A549 (cell line): ENCODE measurements at regions not wholly inside any gene's neighbourhood (a gene's known extent, or its start where the extent isn't known, plus 50 kb on each side); places are given as distances from the start of the nearest gene placed in this dataset.

Experiments
- ATAC-seq, 2 experiments: fragments of 200-7000 bp in 1 of 2; fragments of >200 bp in 1 of 2; cut with Nextera tagmentation in 1 of 2; cut with Tn5 transposase in 1 of 2; 3 replicates each; pipeline versions ENCODE4 v1.8.0 to v1.9.1; 2018 to 2020; ENCODE audit warnings: mild to moderate bottlenecking in 1 of 2, moderate library complexity in 1 of 2
- CTCF ChIA-PET: fragments of 300-600 bp; sonication (Branson Sonifier 250); formaldehyde crosslinking; extraction: SDS; loops from one replicate; lab custom pipeline; 2021; ENCODE audit warnings: antibody characterized with exemption, inconsistent platforms; lab: Yijun Ruan, JAX
- POLR2A ChIA-PET: fragments of 350-600 bp; formaldehyde crosslinking; extraction: SDS; loops from one replicate; lab custom pipeline; 2021; ENCODE audit warnings: antibody characterized with exemption, inconsistent platforms; lab: Yijun Ruan, JAX
- DNase-seq, 2 experiments: peaks; one replicate each; pipeline versions ENCODE4 v3.0.0 to v3.0.0-alpha.2; 2011 to 2016; ENCODE audit warnings: low read depth in 1 of 2, low spot score in 1 of 2
- FAIRE-seq: peaks from 2 replicates; lab custom pipeline; 2011; peaks lifted over from hg19 to GRCh38; lab: Jason Lieb, UNC
- H3K27ac ChIP-seq, 2 experiments: fragments of >200 bp; sonication (Bioruptor Twin); formaldehyde crosslinking; 3 replicates each; pipeline ENCODE4 v1.5.1; 2016 to 2017
- H3K4me1 ChIP-seq: fragments of >200 bp; sonication (Bioruptor Twin); formaldehyde crosslinking; 3 replicates; pipeline ENCODE4 v1.6.1; 2016
- H3K4me2 ChIP-seq: fragments of >200 bp; sonication (Bioruptor Twin); formaldehyde crosslinking; 3 replicates; pipeline ENCODE4 v1.6.1; 2016
- H3K4me3 ChIP-seq: fragments of >200 bp; sonication (Bioruptor Twin); formaldehyde crosslinking; 3 replicates; pipeline ENCODE4 v1.5.1; 2016
- H3K9me3 ChIP-seq: fragments of >200 bp; sonication (Bioruptor Twin); formaldehyde crosslinking; 3 replicates; pipeline ENCODE4 v1.6.1; 2016
- BCL3 ChIP-seq: fragments of >200 bp; sonication (Bioruptor Twin); formaldehyde crosslinking; IDR thresholded peaks from 3 replicates; pipeline ENCODE4 v1.6.1; 2016
- CBX2 ChIP-seq: fragments of 200-600 bp; sonication (generic); IDR thresholded peaks from 2 replicates; pipeline ENCODE4 v1.6.1; 2016; ENCODE audit warnings: low read depth, mild to moderate bottlenecking, borderline replicate concordance
- CEBPB ChIP-seq, 2 experiments: fragments of >200 bp in 1 of 2; sonication (Bioruptor Twin) in 1 of 2; formaldehyde crosslinking in 1 of 2; IDR thresholded peaks; 2 replicates each; pipeline ENCODE4 v1.6.1; 2012 to 2016
- CHD2 ChIP-seq: fragments of 150-350 bp; IDR thresholded peaks from 2 replicates; pipeline ENCODE4 v1.6.1; 2014; ENCODE audit warnings: low read length; ENCODE audit not compliant: partially characterized antibody
- CTCF ChIP-seq: fragments of >200 bp; sonication (Bioruptor Twin); formaldehyde crosslinking; IDR thresholded peaks from 3 replicates; pipeline ENCODE4 v1.5.1; 2016
- E2F6 ChIP-seq: IDR thresholded peaks from 2 replicates; pipeline ENCODE4 v1.6.1; 2012; ENCODE audit warnings: low read depth, borderline replicate concordance
- EHMT2 ChIP-seq: fragments of 200-600 bp; sonication (generic); IDR thresholded peaks from 2 replicates; pipeline ENCODE4 v1.6.1; 2016; ENCODE audit warnings: antibody characterized with exemption, low read depth, mild to moderate bottlenecking, moderate library complexity
- ESRRA ChIP-seq: fragments of 150-350 bp; IDR thresholded peaks from 2 replicates; pipeline ENCODE4 v1.6.1; 2014; ENCODE audit warnings: mild to moderate bottlenecking, low read length, borderline replicate concordance
- FOSB ChIP-seq: fragments of 250-450 bp; sonication (Bioruptor Pico); IDR thresholded peaks from 2 replicates; pipeline ENCODE4 v1.5.0; 2020; ENCODE audit warnings: mild to moderate bottlenecking, moderate library complexity
- GATA3 ChIP-seq: IDR thresholded peaks from 2 replicates; pipeline ENCODE4 v1.6.1; 2012; ENCODE audit warnings: borderline replicate concordance
- HDAC2 ChIP-seq: fragments of 200-600 bp; sonication (generic); IDR thresholded peaks from 2 replicates; pipeline ENCODE4 v1.6.1; 2016
- HES2 ChIP-seq: fragments of >200 bp; sonication (Bioruptor Twin); formaldehyde crosslinking; IDR thresholded peaks from 2 replicates; pipeline ENCODE4 v1.6.1; 2016
- HEYL ChIP-seq: fragments of 250-450 bp; sonication (Bioruptor Pico); IDR thresholded peaks from 2 replicates; pipeline ENCODE4 v1.8.0; 2021; ENCODE audit warnings: mild to moderate bottlenecking, moderate library complexity
- HMGXB4 ChIP-seq: fragments of 250-450 bp; sonication (Bioruptor Pico); IDR thresholded peaks from 2 replicates; pipeline ENCODE4 v1.5.0; 2021; ENCODE audit warnings: mild to moderate bottlenecking, moderate library complexity, borderline replicate concordance
- HOXA7 ChIP-seq: fragments of 250-450 bp; sonication (Bioruptor Pico); IDR thresholded peaks from 2 replicates; pipeline ENCODE4 v1.5.0; 2020; ENCODE audit warnings: mild to moderate bottlenecking, moderate library complexity
- HOXB13 ChIP-seq: fragments of 250-450 bp; sonication (Bioruptor Pico); IDR thresholded peaks from 2 replicates; pipeline ENCODE4 v1.5.0; 2020; ENCODE audit warnings: low read depth, mild to moderate bottlenecking, moderate library complexity
- HOXB5 ChIP-seq: fragments of 250-450 bp; sonication (Bioruptor Pico); IDR thresholded peaks from 2 replicates; pipeline ENCODE4 v1.5.0; 2020; ENCODE audit warnings: mild to moderate bottlenecking, moderate library complexity
- JUNB ChIP-seq: fragments of >200 bp; sonication (Bioruptor Twin); formaldehyde crosslinking; IDR thresholded peaks from 2 replicates; pipeline ENCODE4 v1.6.1; 2016
- KDM1A ChIP-seq: fragments of 200-600 bp; sonication (generic); IDR thresholded peaks from 2 replicates; pipeline ENCODE4 v1.6.1; 2016; ENCODE audit warnings: low read depth, mild to moderate bottlenecking
- MAFK ChIP-seq: fragments of 450-650 bp; IDR thresholded peaks from 2 replicates; pipeline ENCODE4 v1.6.1; 2014; ENCODE audit not compliant: partially characterized antibody
- NFE2L2 ChIP-seq: fragments of 150-350 bp; conservative IDR thresholded peaks from 2 replicates; pipeline ENCODE4 v1.6.1; 2014; ENCODE audit warnings: low read length
- NPAS2 ChIP-seq: fragments of 250-450 bp; sonication (Bioruptor Pico); IDR thresholded peaks from 2 replicates; pipeline ENCODE4 v1.8.0; 2022; ENCODE audit warnings: mild to moderate bottlenecking, moderate library complexity, borderline replicate concordance
- PHF8 ChIP-seq: fragments of 200-600 bp; sonication (generic); IDR thresholded peaks from 2 replicates; pipeline ENCODE4 v1.6.1; 2016; ENCODE audit warnings: low read depth, mild to moderate bottlenecking, antibody characterized with exemption, moderate library complexity, borderline replicate concordance
- POLR2A ChIP-seq: IDR thresholded peaks from 2 replicates; pipeline ENCODE4 v1.6.1; 2012; ENCODE audit warnings: mild to moderate bottlenecking, low read length
- POLR2AphosphoS2 ChIP-seq: conservative IDR thresholded peaks from 2 replicates; pipeline ENCODE4 v1.6.1; 2012; ENCODE audit warnings: low read length, improper control_type of control experiment, inconsistent platforms
- RARB ChIP-seq: fragments of 250-450 bp; sonication (Bioruptor Pico); IDR thresholded peaks from 2 replicates; pipeline ENCODE4 v1.8.0; 2021; ENCODE audit warnings: mild to moderate bottlenecking, moderate library complexity
- RCOR1 ChIP-seq: fragments of 150-350 bp; IDR thresholded peaks from 2 replicates; pipeline ENCODE4 v1.6.1; 2014; ENCODE audit warnings: antibody characterized with exemption, low read length, low read depth
- RNF2 ChIP-seq: fragments of 200-600 bp; sonication (generic); IDR thresholded peaks from 2 replicates; pipeline ENCODE4 v1.6.1; 2016; ENCODE audit warnings: low read depth, mild to moderate bottlenecking, antibody characterized with exemption, moderate library complexity, borderline replicate concordance
- TFCP2L1 ChIP-seq: fragments of 250-450 bp; sonication (Bioruptor Pico); IDR thresholded peaks from 2 replicates; pipeline ENCODE4 v1.5.0; 2021; ENCODE audit warnings: mild to moderate bottlenecking
- USF2 ChIP-seq: fragments of 450-650 bp; IDR thresholded peaks from 2 replicates; pipeline ENCODE4 v1.6.1; 2014; ENCODE audit warnings: antibody characterized with exemption
- ZFP36 ChIP-seq: fragments of 450-650 bp; IDR thresholded peaks from 2 replicates; pipeline ENCODE4 v1.6.1; 2014; ENCODE audit warnings: borderline replicate concordance; ENCODE audit not compliant: partially characterized antibody
- ZNF302 ChIP-seq: fragments of 250-450 bp; sonication (Bioruptor Pico); IDR thresholded peaks from 2 replicates; pipeline ENCODE4 v1.9.0; 2021; ENCODE audit warnings: inconsistent platforms, mild to moderate bottlenecking, moderate library complexity
- WGBS: methylation state at CpG from one replicate; pipeline ENCODE4 v1.1.6; 2017; ENCODE audit errors: missing lambda C conversion rate; 5-methylcytosine and 5-hydroxymethylcytosine counted together

- no peak for DNase-seq
- Histone ChIP-seq H3K4me1 (no peaks in the 10 kb centered on the region), H3K4me3 (no peak overlapping the region), H3K4me2 (no peak overlapping the region), H3K27ac (no peak overlapping the region), H3K9me3 (no peaks in the 10 kb centered on the region)
- WGBS = 54% methylated on average over 15 of the region's 15 CpGs
- CTCF ChIA-PET = interaction anchor here (1.2 kb wide), 1 partner anchor 13 kb away, joined by 3 read pairs; no protein-coding TSS in a partner anchor
- ATAC-seq = no peak
- TF ChIP-seq HEYL (CRISPR knock-in tag) = no peak
- no peak for TF ChIP-seq POLR2A
- TF ChIP-seq E2F6 = no peak
- TF ChIP-seq RNF2 = no peak
- no peak for TF ChIP-seq FOSB (CRISPR knock-in tag)
- TF ChIP-seq MAFK = no peak
- no peak for TF ChIP-seq POLR2AphosphoS2
- no peak for TF ChIP-seq EHMT2
- no peak for TF ChIP-seq GATA3
- TF ChIP-seq PHF8 = no peak
- TF ChIP-seq HMGXB4 = no peak
- TF ChIP-seq NPAS2 (CRISPR knock-in tag) = no peak
- no peak for TF ChIP-seq KDM1A
- TF ChIP-seq CHD2 = no peak
- no peak for TF ChIP-seq ZNF302 (CRISPR knock-in tag)
- no peak for TF ChIP-seq CEBPB (IDR thresholded peaks at IDR 0.05)
- no peak for TF ChIP-seq NFE2L2
- no peak for TF ChIP-seq HES2
- no peak for TF ChIP-seq USF2
- TF ChIP-seq HOXB5 = no peak
- no peak for FAIRE-seq
- POLR2A ChIA-PET = no interaction called here
Measured at GRCh38 chr7:133196856-133197612, 55.8 kb upstream of the EXOC4 start.

- H3K4me3 ChIP-seq = no peak overlapping the region
- DNase-seq = no peak
- 17% methylated on average over 4 of the region's 4 CpGs for WGBS
- no peak for TF ChIP-seq HOXB13 (CRISPR knock-in tag)
- no peak for TF ChIP-seq CHD2
- TF ChIP-seq JUNB = no peak
- TF ChIP-seq ESRRA = no peak
- TF ChIP-seq RARB = no peak
- no peak for TF ChIP-seq EHMT2
- no peak for TF ChIP-seq HOXA7 (CRISPR knock-in tag)
- no peak for TF ChIP-seq RCOR1
- no peak for TF ChIP-seq BCL3
- no peak for TF ChIP-seq HEYL (CRISPR knock-in tag)
- TF ChIP-seq CTCF = no peak
- no peak for TF ChIP-seq RNF2
- no peak for TF ChIP-seq TFCP2L1 (CRISPR knock-in tag)
- no peak for TF ChIP-seq HOXB5
- no peak for TF ChIP-seq POLR2A
- no peak for TF ChIP-seq CBX2
- TF ChIP-seq ZNF302 (CRISPR knock-in tag) = no peak
- TF ChIP-seq HDAC2 = no peak
- no peak for TF ChIP-seq ZFP36
- TF ChIP-seq, all 56 proteins: peak for 0
- Histone ChIP-seq H3K4me2 (no peak overlapping the region), H3K27ac (no peak overlapping the region), H3K4me1 (no peaks in the 10 kb centered on the region), H3K9me3 (no peaks in the 10 kb centered on the region)
- ATAC-seq = no peak
- FAIRE-seq = no peak
- CTCF ChIA-PET = interaction anchor here (1.2 kb wide), 1 partner anchor 14 kb away, joined by 3 read pairs; no protein-coding TSS in a partner anchor
- POLR2A ChIA-PET = no interaction called here
Measured at GRCh38 chr7:133197972-133198544, 54.8 kb upstream of the EXOC4 start.
